GM08714 (cell line): ENCODE measurements at regions not wholly inside any gene's neighbourhood (a gene's known extent, or its start where the extent isn't known, plus 50 kb on each side); places are given as distances from the start of the nearest gene placed in this dataset.
A peak's percentile ranks its signal among the peaks of the same experiment; 100 is the strongest.

ENCODE experiments used
- H3K4me3 ChIP-seq: fragments of 200-500 bp; sonication (Bioruptor generic); 2 replicates; pipeline ENCODE4 v1.5.1; 2014; ENCODE audit warnings: mild to moderate bottlenecking, low read length, inconsistent platforms
- ZNF274 ChIP-seq: IDR thresholded peaks from 2 replicates; pipeline ENCODE4 v1.6.1; 2012; ENCODE audit warnings: mild to moderate bottlenecking, low read depth, low read length

- TF ChIP-seq ZNF274, result no peak
- no peak overlapping the region for H3K4me3 ChIP-seq
Observed at GRCh38 chr17:77361986-77362620, 221.3 kb downstream of the SEC14L1 start.

GRCh38 chr17:77363821-77364361 lies 223.1 kb downstream of the SEC14L1 start:
- TF ChIP-seq ZNF274, result no peak
- no peak overlapping the region for H3K4me3 ChIP-seq

- no peak for TF ChIP-seq ZNF274
- no peak overlapping the region for H3K4me3 ChIP-seq
Observed at GRCh38 chr17:77364381-77364911, 223.7 kb downstream of the SEC14L1 start.

GRCh38 chr17:77364941-77365583 lies 224.3 kb downstream of the SEC14L1 start:
- TF ChIP-seq ZNF274, result no peak
- no peak overlapping the region for H3K4me3 ChIP-seq

- no peak overlapping the region for H3K4me3 ChIP-seq
- no peak for TF ChIP-seq ZNF274
Observed at GRCh38 chr17:77365584-77366186, 224.9 kb downstream of the SEC14L1 start.

- H3K4me3 ChIP-seq, result no peak overlapping the region
- TF ChIP-seq ZNF274, result no peak
Observed at GRCh38 chr17:77366206-77366557, 225.4 kb downstream of the SEC14L1 start.

GRCh38 chr17:77366558-77367245 lies 225.9 kb downstream of the SEC14L1 start:
- no peak overlapping the region for H3K4me3 ChIP-seq
- no peak for TF ChIP-seq ZNF274

- no peak for TF ChIP-seq ZNF274
- no peak overlapping the region for H3K4me3 ChIP-seq
Observed at GRCh38 chr17:77369544-77369971, 228.8 kb downstream of the SEC14L1 start.

- no peak overlapping the region for H3K4me3 ChIP-seq
Observed at GRCh38 chr17:77370586-77370985, 229.8 kb downstream of the SEC14L1 start.

GRCh38 chr17:77371117-77371887 lies 230.5 kb downstream of the SEC14L1 start:
- H3K4me3 ChIP-seq, result no peak overlapping the region; the same call in 1 of the 2 replicates
- TF ChIP-seq ZNF274, result no peak

More at GRCh38 chr17:77370586-77370985, 229.8 kb downstream of the SEC14L1 start:
- TF ChIP-seq ZNF274, result no peak

- no peak for TF ChIP-seq ZNF274
- H3K4me3 ChIP-seq, result peak overlapping the region; percentile 80; the same call in 1 of the 2 replicates
Observed at GRCh38 chr17:77371888-77372443, 231.2 kb downstream of the SEC14L1 start.

- H3K4me3 ChIP-seq, result peak overlapping the region; percentile 80; the same call in 1 of the 2 replicates
Observed at GRCh38 chr17:77372444-77373298, 231.9 kb downstream of the SEC14L1 start.

More at GRCh38 chr17:77372444-77373298, 231.9 kb downstream of the SEC14L1 start:
- no peak for TF ChIP-seq ZNF274
